Thymus (tissue), 11 donors: ENCODE measurements at regions not wholly inside any gene's neighbourhood (a gene's known extent, or its start where the extent isn't known, plus 50 kb on each side); places are given as distances from the start of the nearest gene placed in this dataset.

Experiments used
- DNase-seq, 9 donors: peaks; one replicate each; pipeline ENCODE4 v3.0.0-alpha.2; 2013; ENCODE audit warnings: low spot score in 9 of 9, low read depth in 6 of 9, missing footprints in 1 of 9
- H3K27ac ChIP-seq, 2 donors: one replicate each; pipeline ENCODE4 v1.5.1; 2013; ENCODE audit warnings: control low read depth in 1 of 2, low read depth in 1 of 2, low read length in 1 of 2, mild to moderate bottlenecking in 1 of 2, moderate library complexity in 1 of 2
- H3K27me3 ChIP-seq, 2 donors: one replicate each; pipeline ENCODE4 v1.5.1; 2013; ENCODE audit warnings: low read length in 1 of 2; ENCODE audit not compliant: control insufficient read depth in 2 of 2, insufficient read depth in 1 of 2
- H3K36me3 ChIP-seq, 2 donors: one replicate each; pipeline ENCODE4 v1.5.1; 2013; ENCODE audit warnings: low read length in 1 of 2, mild to moderate bottlenecking in 1 of 2, moderate library complexity in 1 of 2; ENCODE audit not compliant: control insufficient read depth in 2 of 2, insufficient read depth in 2 of 2
- H3K4me1 ChIP-seq, 2 donors: one replicate each; pipeline ENCODE4 v1.5.1; 2013; ENCODE audit warnings: low read length in 2 of 2; ENCODE audit not compliant: control insufficient read depth in 2 of 2, insufficient read depth in 2 of 2
- H3K4me3 ChIP-seq, 2 donors: one replicate each; pipeline ENCODE4 v1.5.1; 2013; ENCODE audit warnings: low read length in 2 of 2, control low read depth in 1 of 2, mild to moderate bottlenecking in 1 of 2
- H3K9me3 ChIP-seq, 2 donors: one replicate each; pipeline ENCODE4 v1.5.1; 2013; ENCODE audit warnings: low read length in 1 of 2, mild to moderate bottlenecking in 1 of 2; ENCODE audit not compliant: control insufficient read depth in 2 of 2, insufficient read depth in 1 of 2
- WGBS: extraction: QIAGEN DNeasy Blood & Tissue Kit; methylation state at CpG from one replicate; pipeline ENCODE4 v1.1.7; 2013; 5-methylcytosine and 5-hydroxymethylcytosine counted together
- donor health status: healthy.

GRCh38 chr11:112608509-112608908, 347.8 kb upstream of the PLET1 start:
- Histone ChIP-seq H3K36me3 (no peaks in the 10 kb centered on the region), H3K4me1 (no peaks in the 10 kb centered on the region), H3K27me3 (no peaks in the 10 kb centered on the region), H3K27ac (no peak overlapping the region), H3K4me3 (no peak overlapping the region), H3K9me3 (no peaks in the 10 kb centered on the region)
- DNase-seq = no peak
- WGBS = 86% methylated on average over 3 of the region's 3 CpGs

- Histone ChIP-seq H3K9me3 (no peaks in the 10 kb centered on the region), H3K36me3 (no peaks in the 10 kb centered on the region), H3K27ac (no peak overlapping the region), H3K4me1 (no peaks in the 10 kb centered on the region), H3K4me3 (no peak overlapping the region), H3K27me3 (no peaks in the 10 kb centered on the region)
- DNase-seq = no peak
Observed at GRCh38 chr11:112610494-112610893, 349.8 kb upstream of the PLET1 start.

GRCh38 chr11:112610996-112611750, 350.0 kb upstream of the NCAM1 start:
- no peak for DNase-seq
- Histone ChIP-seq H3K27ac (no peak overlapping the region), H3K36me3 (no peaks in the 10 kb centered on the region), H3K4me1 (no peaks in the 10 kb centered on the region), H3K4me3 (no peak overlapping the region), H3K9me3 (no peaks in the 10 kb centered on the region), H3K27me3 (no peaks in the 10 kb centered on the region)
- WGBS = 80% methylated on average over 6 of the region's 6 CpGs

GRCh38 chr11:112611771-112612170, 349.4 kb upstream of the NCAM1 start:
- no peak for DNase-seq
- Histone ChIP-seq H3K4me3 (no peak overlapping the region), H3K36me3 (no peaks in the 10 kb centered on the region), H3K27me3 (no peaks in the 10 kb centered on the region), H3K9me3 (no peaks in the 10 kb centered on the region), H3K4me1 (no peaks in the 10 kb centered on the region), H3K27ac (no peak overlapping the region)
- WGBS = 88% methylated on average over 7 of the region's 7 CpGs

GRCh38 chr11:112612250-112612849, 348.9 kb upstream of the NCAM1 start:
- Histone ChIP-seq H3K36me3 (no peaks in the 10 kb centered on the region), H3K9me3 (no peaks in the 10 kb centered on the region), H3K27ac (no peak overlapping the region), H3K27me3 (no peaks in the 10 kb centered on the region), H3K4me3 (no peak overlapping the region), H3K4me1 (no peaks in the 10 kb centered on the region)
- 51% methylated on average over 5 of the region's 5 CpGs for WGBS
- DNase-seq = no peak

- Histone ChIP-seq H3K27ac (no peak overlapping the region), H3K4me1 (no peaks in the 10 kb centered on the region), H3K27me3 (no peaks in the 10 kb centered on the region), H3K36me3 (no peaks in the 10 kb centered on the region), H3K4me3 (no peak overlapping the region), H3K9me3 (no peaks in the 10 kb centered on the region)
- DNase-seq = no peak
- WGBS = 84% methylated on average over 8 of the region's 8 CpGs
Observed at GRCh38 chr11:112613051-112613972, 347.9 kb upstream of the NCAM1 start.

- no peak for DNase-seq
- H3K4me3 ChIP-seq = no peak overlapping the region
- H3K27ac ChIP-seq = no peak overlapping the region
- WGBS = 87% methylated on average over 1 of the region's 1 CpG
- H3K9me3 ChIP-seq = no peaks in the 10 kb centered on the region
- no peaks in the 10 kb centered on the region for H3K36me3 ChIP-seq
- no peaks in the 10 kb centered on the region for H3K27me3 ChIP-seq
- no peaks in the 10 kb centered on the region for H3K4me1 ChIP-seq
Observed at GRCh38 chr11:112614605-112615004, 346.6 kb upstream of the NCAM1 start.

- DNase-seq = no peak
- Histone ChIP-seq H3K4me3 (no peak overlapping the region), H3K4me1 (no peaks in the 10 kb centered on the region), H3K9me3 (no peaks in the 10 kb centered on the region), H3K27ac (no peak overlapping the region), H3K27me3 (no peaks in the 10 kb centered on the region), H3K36me3 (no peaks in the 10 kb centered on the region)
Observed at GRCh38 chr11:112615238-112615637, 346.0 kb upstream of the NCAM1 start.

- H3K4me1 ChIP-seq = no peaks in the 10 kb centered on the region
- DNase-seq = no peak
- H3K27ac ChIP-seq = no peak overlapping the region
Observed at GRCh38 chr11:112615891-112616290, 345.3 kb upstream of the NCAM1 start.

More at GRCh38 chr11:112615891-112616290, 345.3 kb upstream of the NCAM1 start:
- Histone ChIP-seq H3K36me3 (no peaks in the 10 kb centered on the region), H3K9me3 (no peaks in the 10 kb centered on the region), H3K27me3 (no peaks in the 10 kb centered on the region), H3K4me3 (no peak overlapping the region)
